Upper lobe of left lung (tissue), 4 donors: ENCODE measurements at regions not wholly inside any gene's neighbourhood (a gene's known extent, or its start where the extent isn't known, plus 50 kb on each side); places are given as distances from the start of the nearest gene placed in this dataset.
"Not testable (repeated sequence)": the region's sequence is repeated elsewhere in the genome, so short reads cannot be mapped to it uniquely, and the experiment has no call there.

Source experiments
- CTCF ChIP-seq, 6 experiments: fragments of 450-650 bp in 4 of 6; fragments of 200-600 bp in 2 of 6; sonication (generic) in 2 of 6; IDR thresholded peaks; one replicate each; pipeline ENCODE4 v1.5.1; 2016 to 2019; ENCODE audit warnings: antibody characterized with exemption in 6 of 6
- EP300 ChIP-seq, 4 donors: sonication (generic); formaldehyde crosslinking; IDR thresholded peaks; one replicate each; pipeline ENCODE4 v1.5.1; 2017; ENCODE audit warnings: antibody characterized with exemption in 4 of 4, control low read depth in 2 of 4
- POLR2A ChIP-seq, 4 donors: fragments of 450-650 bp; IDR thresholded peaks; one replicate each; pipeline ENCODE4 v1.5.1; 2016 to 2017; ENCODE audit warnings: antibody characterized with exemption in 4 of 4, mild to moderate bottlenecking in 2 of 4

- not testable (repeated sequence) for TF ChIP-seq CTCF, POLR2A, EP300 (IDR thresholded peaks at IDR 0.05)
These were observed 87.0 kb upstream of the RANBP6 start for GRCh38 chr9:6102336-6102987.
